ENCODE measurements at regions not wholly inside any gene's neighbourhood (a gene's known extent, or its start where the extent isn't known, plus 50 kb on each side); places are given as distances from the start of the nearest gene placed in this dataset.

GRCh38 chr6:21947731-21948386 lies 349.0 kb downstream of the PRL start:
- in situ Hi-C loops (cut with HindIII; ENCODE audit: low sequenced_read_pairs) = no loop called here

- in situ Hi-C loops (cut with HindIII; ENCODE audit: low sequenced_read_pairs) = no loop called here
These were observed 347.5 kb downstream of the PRL start for GRCh38 chr6:21949211-21949801.

GRCh38 chr6:21952367-21952766 lies 344.5 kb downstream of the PRL start:
- in situ Hi-C loops (cut with HindIII; ENCODE audit: low sequenced_read_pairs) = no loop called here

GRCh38 chr6:21953831-21954801 lies 342.7 kb downstream of the PRL start:
- in situ Hi-C loops (cut with HindIII; ENCODE audit: low sequenced_read_pairs) = no loop called here

GRCh38 chr6:21955053-21955595 lies 341.7 kb downstream of the PRL start:
- in situ Hi-C loops (cut with HindIII; ENCODE audit: low sequenced_read_pairs) = no loop called here

- in situ Hi-C loops (cut with HindIII; ENCODE audit: low sequenced_read_pairs) = no loop called here
These were observed 340.9 kb downstream of the PRL start for GRCh38 chr6:21955951-21956350.

- in situ Hi-C loops (cut with HindIII; ENCODE audit: low sequenced_read_pairs) = no loop called here
These were observed 338.4 kb downstream of the PRL start for GRCh38 chr6:21958428-21958827.

- in situ Hi-C loops (cut with HindIII; ENCODE audit: low sequenced_read_pairs) = no loop called here
These were observed 335.6 kb downstream of the PRL start for GRCh38 chr6:21961226-21961625.

- in situ Hi-C loops (cut with HindIII; ENCODE audit: low sequenced_read_pairs) = no loop called here
These were observed 331.8 kb downstream of the PRL start for GRCh38 chr6:21965016-21965415.

- in situ Hi-C loops (cut with HindIII; ENCODE audit: low sequenced_read_pairs) = no loop called here
These were observed 330.8 kb downstream of the PRL start for GRCh38 chr6:21965953-21966539.

GRCh38 chr6:21967056-21967974 lies 329.5 kb downstream of the PRL start:
- in situ Hi-C loops (cut with HindIII; ENCODE audit: low sequenced_read_pairs) = no loop called here

GRCh38 chr6:21968411-21968810 lies 328.4 kb downstream of the PRL start:
- in situ Hi-C loops (cut with HindIII; ENCODE audit: low sequenced_read_pairs) = no loop called here

- in situ Hi-C loops (cut with HindIII; ENCODE audit: low sequenced_read_pairs) = no loop called here
These were observed 327.6 kb downstream of the PRL start for GRCh38 chr6:21969192-21969591.

GRCh38 chr6:21970569-21971300 lies 326.1 kb downstream of the PRL start:
- in situ Hi-C loops (cut with HindIII; ENCODE audit: low sequenced_read_pairs) = no loop called here

- in situ Hi-C loops (cut with HindIII; ENCODE audit: low sequenced_read_pairs) = no loop called here
These were observed 325.3 kb downstream of the PRL start for GRCh38 chr6:21971541-21971940.

GRCh38 chr6:21972516-21972915 lies 324.3 kb downstream of the PRL start:
- in situ Hi-C loops (cut with HindIII; ENCODE audit: low sequenced_read_pairs) = no loop called here

GRCh38 chr6:21977346-21977745 lies 319.5 kb downstream of the PRL start:
- in situ Hi-C loops (cut with HindIII; ENCODE audit: low sequenced_read_pairs) = no loop called here

GRCh38 chr6:21981235-21981833 lies 315.5 kb downstream of the PRL start:
- in situ Hi-C loops (cut with HindIII; ENCODE audit: low sequenced_read_pairs) = no loop called here

GRCh38 chr6:21984135-21984534 lies 312.7 kb downstream of the PRL start:
- in situ Hi-C loops (cut with HindIII; ENCODE audit: low sequenced_read_pairs) = no loop called here

All from endothelial cell of hepatic sinusoid (primary cell).